BJ (cell line): ENCODE measurements at regions not wholly inside any gene's neighbourhood (a gene's known extent, or its start where the extent isn't known, plus 50 kb on each side); places are given as distances from the start of the nearest gene placed in this dataset.

Experiments used
- CTCF ChIA-PET: fragments of 350-600 bp; formaldehyde crosslinking; extraction: SDS; loops from one replicate; lab custom pipeline; 2021; ENCODE audit warnings: antibody characterized with exemption, inconsistent platforms; lab: Yijun Ruan, JAX
- POLR2A ChIA-PET: fragments of 300-600 bp; sonication (Branson Sonifier 250); formaldehyde crosslinking; extraction: SDS; loops from one replicate; lab custom pipeline; 2021; ENCODE audit warnings: antibody characterized with exemption; lab: Charles Lee
- DNase-seq: peaks from one replicate; pipeline ENCODE4 v3.0.0-alpha.2; 2011; ENCODE audit warnings: low read depth
- H3K27me3 ChIP-seq: 2 replicates; pipeline ENCODE4 v1.6.0; 2011; ENCODE audit warnings: low read length; ENCODE audit not compliant: control insufficient read depth, insufficient read depth
- H3K36me3 ChIP-seq: 2 replicates; pipeline ENCODE4 v1.5.1; 2011; ENCODE audit warnings: low read length; ENCODE audit not compliant: control insufficient read depth, insufficient read depth
- H3K4me3 ChIP-seq: 2 replicates; pipeline ENCODE4 v1.5.1; 2011; ENCODE audit warnings: low read depth, mild to moderate bottlenecking, control low read depth, low read length
- TF ChIP-seq, protein P1 (sequence below): IDR thresholded peaks from 2 replicates; pipeline ENCODE4 v1.5.1; 2011; ENCODE audit warnings: low read depth, mild to moderate bottlenecking, control low read depth, inconsistent platforms, low read length, moderate library complexity; ENCODE audit not compliant: insufficient read depth

DNA sequence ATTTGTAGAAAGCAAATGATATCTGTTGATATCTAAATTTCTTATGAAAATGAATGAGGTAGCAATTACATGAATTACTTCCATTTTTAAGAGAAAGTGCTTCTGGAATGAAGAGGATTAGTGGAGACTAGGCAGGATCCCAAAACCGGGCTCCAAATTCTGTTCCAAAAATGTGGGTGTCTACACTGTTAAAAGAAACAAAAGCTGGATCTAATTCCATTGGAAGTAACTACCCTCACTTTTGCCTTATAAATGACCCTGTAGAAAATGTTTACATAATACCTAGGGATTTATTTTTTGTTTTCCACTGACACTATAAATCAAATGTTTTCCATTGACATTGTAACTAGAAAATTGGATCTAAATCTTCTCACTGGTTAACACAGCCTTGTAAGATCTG is 454.9 kb upstream of the JARID2 start:
- TF ChIP-seq, protein P1, sequence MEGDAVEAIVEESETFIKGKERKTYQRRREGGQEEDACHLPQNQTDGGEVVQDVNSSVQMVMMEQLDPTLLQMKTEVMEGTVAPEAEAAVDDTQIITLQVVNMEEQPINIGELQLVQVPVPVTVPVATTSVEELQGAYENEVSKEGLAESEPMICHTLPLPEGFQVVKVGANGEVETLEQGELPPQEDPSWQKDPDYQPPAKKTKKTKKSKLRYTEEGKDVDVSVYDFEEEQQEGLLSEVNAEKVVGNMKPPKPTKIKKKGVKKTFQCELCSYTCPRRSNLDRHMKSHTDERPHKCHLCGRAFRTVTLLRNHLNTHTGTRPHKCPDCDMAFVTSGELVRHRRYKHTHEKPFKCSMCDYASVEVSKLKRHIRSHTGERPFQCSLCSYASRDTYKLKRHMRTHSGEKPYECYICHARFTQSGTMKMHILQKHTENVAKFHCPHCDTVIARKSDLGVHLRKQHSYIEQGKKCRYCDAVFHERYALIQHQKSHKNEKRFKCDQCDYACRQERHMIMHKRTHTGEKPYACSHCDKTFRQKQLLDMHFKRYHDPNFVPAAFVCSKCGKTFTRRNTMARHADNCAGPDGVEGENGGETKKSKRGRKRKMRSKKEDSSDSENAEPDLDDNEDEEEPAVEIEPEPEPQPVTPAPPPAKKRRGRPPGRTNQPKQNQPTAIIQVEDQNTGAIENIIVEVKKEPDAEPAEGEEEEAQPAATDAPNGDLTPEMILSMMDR: no peak
- no peak overlapping the region for H3K4me3 ChIP-seq
- ChIA-PET POLR2A (no interaction called here), CTCF (no interaction called here)
- H3K36me3 ChIP-seq: no peaks in the 10 kb centered on the region
- H3K27me3 ChIP-seq: no peaks in the 10 kb centered on the region
- DNase-seq: no peak

DNA sequence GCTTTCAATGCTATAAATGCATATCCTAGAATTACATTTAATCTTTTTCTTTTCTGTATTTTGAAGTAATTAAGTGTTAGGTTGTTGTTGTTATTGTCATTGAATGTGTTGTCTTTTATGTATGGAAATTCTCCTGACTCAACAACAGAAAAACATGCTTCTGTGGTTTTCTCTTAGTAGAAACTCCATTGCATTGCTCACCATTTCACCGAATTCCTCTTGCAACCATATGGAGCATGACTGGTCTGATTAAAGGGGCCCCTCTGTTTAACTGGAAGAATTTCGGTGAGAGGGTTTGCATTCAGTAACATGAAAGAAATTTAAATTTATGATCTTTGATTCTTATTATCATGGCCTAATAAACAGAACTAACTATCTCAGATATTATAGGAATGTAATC is 454.3 kb upstream of the JARID2 start:
- DNase-seq: peak; percentile 45
- Histone ChIP-seq H3K27me3 (no peaks in the 10 kb centered on the region), H3K4me3 (no peak overlapping the region), H3K36me3 (no peaks in the 10 kb centered on the region)
- POLR2A ChIA-PET: no interaction called here
- CTCF ChIA-PET: interaction anchor here (1.4 kb wide), 1 partner anchor 458 kb away, joined by 4 read pairs; no protein-coding TSS in a partner anchor
- TF ChIP-seq, protein P1: no peak

DNA sequence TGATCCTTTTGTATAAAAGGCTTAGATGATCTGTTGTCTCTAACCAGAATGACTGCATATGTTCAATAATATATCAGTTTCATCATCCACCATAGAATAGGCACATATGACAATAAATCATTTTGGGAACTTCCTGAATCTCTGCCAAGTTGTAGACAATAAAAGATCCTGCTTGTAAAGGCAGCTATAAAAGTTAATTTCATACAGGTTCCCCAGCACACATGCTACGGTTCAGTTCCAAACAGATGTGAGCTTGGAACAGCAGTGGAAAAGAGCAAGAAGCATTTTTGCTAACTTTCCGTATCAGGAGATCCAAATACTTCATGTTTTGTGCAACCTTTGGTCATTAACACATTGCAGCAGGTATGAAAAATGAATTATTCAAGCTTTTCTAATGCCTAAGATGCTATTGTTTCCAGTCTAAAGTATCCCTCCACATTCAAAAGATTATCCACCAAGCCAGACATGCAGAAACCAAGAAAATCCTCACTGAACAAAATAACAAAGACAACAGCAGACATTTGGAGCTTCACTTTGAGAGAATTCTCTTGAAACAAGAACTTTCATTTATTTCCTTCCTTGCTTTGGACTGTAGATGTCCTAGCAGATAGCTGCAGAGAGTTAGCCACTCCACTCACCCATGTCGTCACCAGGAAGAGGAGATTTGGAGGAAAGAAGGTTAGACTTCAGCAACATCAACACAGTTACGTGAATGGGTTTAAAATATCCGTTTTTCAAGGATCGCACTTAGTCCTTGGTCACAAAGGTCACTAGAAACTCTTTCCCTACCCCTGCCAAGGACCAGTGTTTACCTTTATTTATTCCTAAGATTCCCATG is 453.5 kb upstream of the JARID2 start:
- Histone ChIP-seq H3K4me3 (no peak overlapping the region), H3K36me3 (no peaks in the 10 kb centered on the region), H3K27me3 (no peaks in the 10 kb centered on the region)
- CTCF ChIA-PET: interaction anchor here (1.4 kb wide), 1 partner anchor 457 kb away, joined by 4 read pairs; no protein-coding TSS in a partner anchor
- peak; percentile 79 for DNase-seq
- TF ChIP-seq, protein P1: no peak
- POLR2A ChIA-PET: no interaction called here

DNA sequence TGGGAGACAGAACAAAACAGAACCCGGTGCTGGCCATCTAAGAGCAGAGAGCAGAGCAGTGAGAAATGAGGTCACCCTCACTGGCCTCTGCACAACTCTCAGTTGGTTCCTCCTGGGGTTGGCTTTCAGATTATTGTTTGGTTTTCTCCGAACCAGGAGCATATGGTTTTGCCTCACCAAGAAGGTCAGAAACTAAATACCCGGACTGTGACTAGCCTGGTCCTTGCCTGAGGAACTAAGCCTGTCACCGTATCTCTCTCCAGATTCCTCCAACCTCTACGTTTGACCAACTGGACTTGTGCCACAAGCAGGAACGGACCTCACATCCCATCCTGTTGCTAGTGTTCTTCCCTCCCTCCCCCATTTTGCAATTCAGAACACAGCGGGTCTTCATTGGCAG is 450.4 kb upstream of the JARID2 start:
- ChIA-PET POLR2A (no interaction called here), CTCF (interaction anchor here (0.6 to 1.0 kb wide), 2 partner anchors 20 to 60 kb away, joined by 3 read pairs; no protein-coding TSS in a partner anchor)
- H3K36me3 ChIP-seq: no peaks in the 10 kb centered on the region
- 0 out of 2 replicates have a peak, but pooled peaks cover 2% of the 10 kb centered on the region for H3K27me3 ChIP-seq
- no peak for DNase-seq
- H3K4me3 ChIP-seq: no peak overlapping the region
- TF ChIP-seq, protein P1: no peak

DNA sequence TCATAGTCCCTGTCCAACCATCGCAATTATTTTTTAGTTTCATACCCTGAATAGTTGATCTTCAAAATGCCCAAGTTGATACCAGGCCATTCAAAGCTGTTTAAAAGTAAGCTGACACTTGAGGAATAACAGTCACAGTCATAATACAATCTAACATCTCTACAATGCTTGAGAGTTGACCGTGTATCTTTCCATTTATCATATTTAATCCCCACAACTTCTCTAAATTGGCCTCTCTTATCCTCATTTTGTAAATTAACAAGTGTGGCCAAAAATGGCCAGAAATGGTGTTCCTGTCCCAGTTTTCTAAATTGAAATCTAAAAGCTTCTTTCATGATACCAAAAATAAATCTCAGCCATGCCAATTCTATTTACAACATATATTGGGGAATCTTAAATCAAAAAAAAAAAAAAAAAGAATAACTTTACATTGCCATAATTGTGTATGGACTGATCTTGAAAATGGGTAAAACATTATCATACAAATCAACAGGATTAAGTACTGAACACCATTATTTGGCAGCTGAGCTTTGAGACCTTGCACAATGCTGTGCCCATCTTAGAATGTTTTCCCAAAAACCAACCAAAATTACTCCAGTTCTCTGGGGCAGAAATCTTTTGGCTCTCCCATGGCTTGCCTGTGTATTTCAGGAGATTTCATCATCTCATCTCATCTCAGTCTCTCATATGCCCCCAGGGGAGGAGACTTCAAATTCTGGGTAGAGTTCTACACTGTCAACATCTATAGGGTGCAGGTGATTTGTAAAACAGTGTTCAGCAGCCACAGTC is 448.7 kb upstream of the JARID2 start:
- Histone ChIP-seq H3K27me3 (0 out of 2 replicates have a peak, but pooled peaks cover 2% of the 10 kb centered on the region), H3K4me3 (no peak overlapping the region), H3K36me3 (no peaks in the 10 kb centered on the region)
- POLR2A ChIA-PET: no interaction called here
- TF ChIP-seq, protein P1: no peak
- DNase-seq: no peak
- CTCF ChIA-PET: interaction anchor here (1.4 to 1.7 kb wide), 2 partner anchors 11 to 25 kb away, joined by 3 to 4 read pairs; no protein-coding TSS in a partner anchor
